Superior temporal gyrus (tissue), 1 donor: ENCODE measurements at regions not wholly inside any gene's neighbourhood (a gene's known extent, or its start where the extent isn't known, plus 50 kb on each side); places are given as distances from the start of the nearest gene placed in this dataset.

Experiments
- DNase-seq: peaks from one replicate; pipeline ENCODE4 v3.0.0-alpha.2; 2016; ENCODE audit errors: extremely low spot score

GRCh38 chr20:16678779-16679178 lies 51.0 kb upstream of the SNRPB2 start:
- no peak for DNase-seq

GRCh38 chr20:16676891-16677290 lies 52.9 kb upstream of the SNRPB2 start:
- no peak for DNase-seq

- no peak for DNase-seq
Measured at GRCh38 chr20:16675001-16675564, 54.7 kb upstream of the SNRPB2 start.

GRCh38 chr20:16674243-16674642 lies 55.6 kb upstream of the SNRPB2 start:
- DNase-seq = no peak

GRCh38 chr20:16672299-16672698 lies 57.5 kb upstream of the SNRPB2 start:
- DNase-seq = no peak

- peak; percentile 13 for DNase-seq
Measured at GRCh38 chr20:16671753-16672152, 58.1 kb upstream of the SNRPB2 start.

GRCh38 chr20:16666272-16666671 lies 63.6 kb upstream of the SNRPB2 start:
- DNase-seq = no peak

GRCh38 chr20:16664020-16664419 lies 65.8 kb upstream of the SNRPB2 start:
- no peak for DNase-seq

GRCh38 chr20:16662467-16662866 lies 67.4 kb upstream of the SNRPB2 start:
- no peak for DNase-seq

GRCh38 chr20:16661756-16662155 lies 68.1 kb upstream of the SNRPB2 start:
- DNase-seq = peak; percentile 52

- DNase-seq = no peak
Measured at GRCh38 chr20:16654858-16655535, 74.8 kb upstream of the SNRPB2 start.

- no peak for DNase-seq
Measured at GRCh38 chr20:16653266-16653665, 76.6 kb upstream of the SNRPB2 start.

- no peak for DNase-seq
Measured at GRCh38 chr20:16647875-16648597, 74.8 kb upstream of the KIF16B start.

- no peak for DNase-seq
Measured at GRCh38 chr20:16641511-16642023, 68.3 kb upstream of the KIF16B start.

- DNase-seq = no peak
Measured at GRCh38 chr20:16639027-16639941, 66.0 kb upstream of the KIF16B start.

- no peak for DNase-seq
Measured at GRCh38 chr20:16637797-16638196, 64.5 kb upstream of the KIF16B start.

GRCh38 chr20:16626849-16627248 lies 53.6 kb upstream of the KIF16B start:
- no peak for DNase-seq

GRCh38 chr20:16624106-16624505 lies 50.9 kb upstream of the KIF16B start:
- DNase-seq = no peak
